Kidney (tissue), 13 donors: ENCODE measurements at regions not wholly inside any gene's neighbourhood (a gene's known extent, or its start where the extent isn't known, plus 50 kb on each side); places are given as distances from the start of the nearest gene placed in this dataset.

ENCODE experiments used
- DNase-seq, 5 donors: peaks; one replicate each; pipeline ENCODE4 v3.0.0-alpha.2; 2013 to 2020
- FAIRE-seq: peaks from 2 replicates; lab custom pipeline; 2012; peaks lifted over from hg19 to GRCh38; lab: Jason Lieb, UNC
- H3K27ac ChIP-seq, 2 donors: one replicate each; pipeline ENCODE4 v1.7.0; 2013; ENCODE audit warnings: low read depth in 2 of 2, low read length in 2 of 2, inconsistent platforms in 1 of 2
- H3K27me3 ChIP-seq: one replicate; pipeline ENCODE4 v1.7.1; 2013; ENCODE audit warnings: low read length, inconsistent platforms; ENCODE audit not compliant: control insufficient read depth, insufficient read depth
- H3K36me3 ChIP-seq, 3 donors: one replicate each; pipeline versions ENCODE4 v1.7.0 to v1.7.1; 2013; ENCODE audit warnings: low read length in 3 of 3, control low read depth in 1 of 3, inconsistent platforms in 1 of 3; ENCODE audit not compliant: insufficient read depth in 3 of 3, control insufficient read depth in 2 of 3
- H3K4me1 ChIP-seq, 3 donors: one replicate each; pipeline versions ENCODE4 v1.7.0 to v1.7.1; 2013; ENCODE audit warnings: low read length in 3 of 3, inconsistent platforms in 1 of 3, low read depth in 1 of 3; ENCODE audit not compliant: control insufficient read depth in 2 of 3, insufficient read depth in 2 of 3
- H3K4me3 ChIP-seq, 3 donors: one replicate each; pipeline versions ENCODE4 v1.7.0 to v1.8.1; 2013; ENCODE audit warnings: low read length in 3 of 3, control low read depth in 1 of 3, inconsistent platforms in 1 of 3
- H3K9ac ChIP-seq, 3 donors: one replicate each; pipeline versions ENCODE4 v1.7.0 to v1.7.1; 2013; ENCODE audit warnings: low read length in 3 of 3, control low read depth in 1 of 3, inconsistent platforms in 1 of 3
- H3K9me3 ChIP-seq, 3 donors: one replicate each; pipeline versions ENCODE4 v1.7.0 to v1.7.1; 2013; ENCODE audit warnings: low read length in 3 of 3, control low read depth in 1 of 3, inconsistent platforms in 1 of 3; ENCODE audit not compliant: control insufficient read depth in 2 of 3, insufficient read depth in 1 of 3
- intact Hi-C: fragments of 100-400 bp; cut with DNase I; formaldehyde crosslinking; loops from one replicate; pipeline ENCODE4 v1.11.1; 2022
- TF ChIP-seq, protein P1 (sequence below): IDR thresholded peaks from 3 replicates; pipeline ENCODE4 v1.5.1; 2012; ENCODE audit warnings: mild to moderate bottlenecking, moderate library complexity, borderline replicate concordance; ENCODE audit not compliant: insufficient read depth; ENCODE audit errors: extremely low read depth
- donor health status: control.
- donor health status: control.
- donor health status: control.
- donor health status: control.
- donor health status: control.
- donor health status: DM: yes; HTN: yes; CAD: no.
- donor health status: Normal renal cell carcinoma (clear cell type).

DNA sequence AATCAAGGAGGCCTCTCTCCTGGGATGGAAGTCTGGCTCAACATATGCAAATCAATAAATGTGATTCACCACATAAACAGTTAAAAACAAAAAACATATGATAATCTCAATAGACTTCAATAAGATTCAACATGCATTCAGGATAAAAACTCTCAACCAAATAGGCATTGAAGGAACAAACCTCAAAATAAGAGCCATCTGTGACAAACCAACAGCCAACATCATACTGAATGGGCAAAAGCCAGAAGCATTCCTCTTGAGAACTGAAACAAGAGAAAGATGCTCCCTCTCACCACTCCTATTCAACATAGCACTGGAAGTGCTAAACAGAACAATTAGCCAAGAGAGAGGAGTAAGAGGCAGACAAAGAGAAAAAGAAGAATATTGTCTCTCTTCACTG is 54.0 kb upstream of the SEZ6L start:
- FAIRE-seq (no peak), DNase-seq (no peak)
- H3K36me3 ChIP-seq, result no peaks in the 10 kb centered on the region
- H3K27ac ChIP-seq, result no peak overlapping the region
- peaks cover 0 to 3% (median 0%) of the 10 kb centered on the region in 3 donors for H3K9me3 ChIP-seq
- H3K4me3 ChIP-seq, result no peak overlapping the region
- TF ChIP-seq, protein P1, sequence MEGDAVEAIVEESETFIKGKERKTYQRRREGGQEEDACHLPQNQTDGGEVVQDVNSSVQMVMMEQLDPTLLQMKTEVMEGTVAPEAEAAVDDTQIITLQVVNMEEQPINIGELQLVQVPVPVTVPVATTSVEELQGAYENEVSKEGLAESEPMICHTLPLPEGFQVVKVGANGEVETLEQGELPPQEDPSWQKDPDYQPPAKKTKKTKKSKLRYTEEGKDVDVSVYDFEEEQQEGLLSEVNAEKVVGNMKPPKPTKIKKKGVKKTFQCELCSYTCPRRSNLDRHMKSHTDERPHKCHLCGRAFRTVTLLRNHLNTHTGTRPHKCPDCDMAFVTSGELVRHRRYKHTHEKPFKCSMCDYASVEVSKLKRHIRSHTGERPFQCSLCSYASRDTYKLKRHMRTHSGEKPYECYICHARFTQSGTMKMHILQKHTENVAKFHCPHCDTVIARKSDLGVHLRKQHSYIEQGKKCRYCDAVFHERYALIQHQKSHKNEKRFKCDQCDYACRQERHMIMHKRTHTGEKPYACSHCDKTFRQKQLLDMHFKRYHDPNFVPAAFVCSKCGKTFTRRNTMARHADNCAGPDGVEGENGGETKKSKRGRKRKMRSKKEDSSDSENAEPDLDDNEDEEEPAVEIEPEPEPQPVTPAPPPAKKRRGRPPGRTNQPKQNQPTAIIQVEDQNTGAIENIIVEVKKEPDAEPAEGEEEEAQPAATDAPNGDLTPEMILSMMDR, result no peak
- H3K9ac ChIP-seq, result no peak overlapping the region
- intact Hi-C loops, result no loop called here
- no peaks in the 10 kb centered on the region for H3K27me3 ChIP-seq
- H3K4me1 ChIP-seq, result no peaks in the 10 kb centered on the region
